ENCODE measurements at regions not wholly inside any gene's neighbourhood (a gene's known extent, or its start where the extent isn't known, plus 50 kb on each side); places are given as distances from the start of the nearest gene placed in this dataset.
A peak's percentile ranks its signal among the peaks of the same experiment; 100 is the strongest.

DNA sequence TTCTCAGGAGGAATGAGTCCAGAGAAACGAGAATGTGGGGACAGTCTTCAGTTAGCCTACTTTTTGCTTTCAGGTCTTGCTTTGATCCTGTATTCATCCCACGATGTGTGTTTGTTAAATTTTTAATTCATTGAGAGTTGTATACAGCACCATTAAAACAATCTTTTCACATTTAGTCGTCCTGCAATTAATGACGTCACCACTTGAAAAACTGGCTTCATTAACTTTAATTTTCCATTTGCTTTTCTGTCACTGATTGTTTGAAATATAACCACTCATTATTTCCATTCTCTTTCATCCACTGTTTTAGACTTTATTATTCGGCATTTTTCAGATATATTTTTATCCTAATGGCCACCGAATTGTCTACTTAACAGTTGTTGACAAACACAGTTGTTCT lies 146.9 kb downstream of the TFEC start:
- intact Hi-C loops (cut with DNase I): no loop called here
- DNase-seq: no peak

DNA sequence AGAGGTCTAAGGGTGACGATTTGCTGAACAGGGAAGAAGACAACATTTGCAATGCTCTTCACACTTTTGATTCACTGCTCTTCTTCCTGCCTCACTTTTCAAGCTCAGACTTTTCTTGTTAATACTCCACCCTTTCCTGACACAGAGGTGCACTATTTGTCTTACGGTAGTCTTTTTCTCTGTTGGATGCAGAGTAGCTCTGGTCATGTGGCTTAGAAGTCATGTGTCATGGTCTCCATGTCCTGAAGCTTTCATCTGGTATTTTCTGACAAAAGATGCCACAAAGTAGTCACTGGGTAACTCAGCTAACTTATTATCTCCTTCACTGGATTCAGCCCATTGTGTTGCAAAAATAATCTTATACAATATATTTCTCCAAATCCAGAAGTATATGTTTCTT lies 149.1 kb downstream of the TFEC start:
- no peak for DNase-seq
- intact Hi-C loops (cut with DNase I): no loop called here

DNA sequence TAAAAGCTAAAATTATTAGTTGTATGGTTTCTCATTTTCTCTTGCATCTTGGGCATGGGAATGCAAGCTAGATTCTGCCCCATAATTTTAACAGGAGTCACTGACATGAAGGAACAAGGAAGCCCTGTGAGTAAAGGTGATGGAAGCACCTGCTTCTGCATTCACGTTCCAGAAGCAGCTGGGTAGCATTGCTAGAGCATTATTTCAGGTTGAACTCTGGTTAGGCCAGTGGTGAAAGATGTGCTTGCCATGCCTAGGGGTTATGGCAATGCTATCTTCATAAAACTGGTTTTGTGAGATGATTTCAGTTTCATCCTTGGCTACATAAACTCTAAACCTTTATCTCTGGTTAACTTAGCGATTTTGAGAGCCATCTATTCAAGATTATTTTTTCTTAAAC lies 151.4 kb downstream of the TFEC start:
- intact Hi-C loops (cut with DNase I): no loop called here

DNA sequence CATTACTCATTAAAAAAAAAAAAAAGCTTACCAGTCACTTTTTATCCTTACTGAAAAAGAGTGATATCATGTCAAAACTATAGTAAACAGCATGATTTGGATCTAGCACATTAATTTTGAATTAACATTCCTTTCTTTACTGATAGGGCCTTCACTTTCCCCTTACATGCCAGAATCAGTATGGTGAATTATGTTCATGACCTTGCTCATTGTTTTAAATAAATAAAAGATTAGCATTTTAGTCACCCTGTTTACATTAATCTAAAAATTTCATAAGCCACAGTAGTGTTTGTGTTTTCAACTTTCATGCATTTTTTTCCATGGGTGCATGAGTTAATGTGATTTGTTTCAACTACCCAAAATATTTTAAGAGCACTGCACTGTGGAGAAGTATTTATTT lies 160.8 kb downstream of the TFEC start:
- DNase-seq: no peak
- intact Hi-C loops (cut with DNase I): no loop called here

More for the DNA sequence above, 151.4 kb downstream of the TFEC start:
- no peak for DNase-seq

DNA sequence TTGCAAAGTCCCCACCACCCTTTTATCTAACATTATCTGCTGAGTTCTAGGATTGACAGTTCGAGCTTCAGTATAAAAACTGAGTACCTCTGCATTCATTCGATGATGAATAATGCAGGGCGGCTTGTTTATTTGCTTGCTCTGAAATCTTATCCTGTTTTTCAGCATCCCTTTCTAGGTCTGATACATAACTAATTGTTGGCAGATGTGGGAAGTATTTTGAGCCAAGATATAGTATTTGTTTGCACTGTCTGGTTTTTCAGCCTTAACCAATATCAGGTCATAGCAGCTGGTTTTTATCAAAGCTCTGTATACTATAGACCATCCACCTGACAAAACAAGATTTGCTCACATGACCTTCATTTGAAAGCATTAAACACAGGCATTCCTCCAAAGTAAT lies 161.4 kb downstream of the TFEC start:
- DNase-seq: no peak
- intact Hi-C loops (cut with DNase I): no loop called here

DNA sequence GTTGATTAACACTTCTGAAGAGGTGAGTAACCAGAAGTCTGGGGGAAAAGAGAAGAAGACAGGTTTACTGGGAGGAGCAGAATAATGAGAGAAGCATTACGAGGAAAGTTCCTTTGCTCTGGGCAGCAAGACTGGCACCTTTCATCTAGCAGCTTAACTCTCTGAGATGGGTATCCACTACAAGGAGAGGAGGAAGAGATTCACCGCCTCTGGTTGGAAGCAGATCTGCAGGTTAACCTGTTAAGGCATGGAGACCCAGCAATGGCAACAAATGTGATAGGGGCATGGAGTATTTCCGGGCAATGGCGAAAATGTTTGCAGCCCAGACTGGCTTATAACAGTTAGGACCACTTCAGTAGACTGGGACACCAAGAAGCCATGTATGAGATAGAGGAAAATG lies 162.2 kb downstream of the TFEC start:
- no peak for DNase-seq
- intact Hi-C loops (cut with DNase I): no loop called here

DNA sequence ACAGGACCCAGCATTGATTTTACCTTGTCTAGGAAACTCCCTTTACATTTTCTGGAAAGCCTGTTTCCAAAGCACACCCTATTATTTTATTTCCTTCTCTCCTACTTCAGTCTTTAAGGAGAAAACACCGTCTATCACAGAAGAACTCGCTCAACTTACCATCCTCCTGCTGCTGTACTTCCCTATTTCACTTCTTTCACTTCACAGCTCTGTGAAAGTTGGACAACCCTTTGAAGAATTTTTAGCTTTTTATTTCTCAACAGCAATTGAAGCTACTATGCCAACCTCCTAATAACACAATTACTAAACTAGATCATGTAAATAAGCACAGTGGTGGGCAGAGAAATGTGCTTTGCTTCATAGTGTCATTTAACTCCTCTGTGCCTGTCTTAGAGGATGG lies 166.5 kb downstream of the TFEC start:
- intact Hi-C loops (cut with DNase I): no loop called here
- no peak for DNase-seq

DNA sequence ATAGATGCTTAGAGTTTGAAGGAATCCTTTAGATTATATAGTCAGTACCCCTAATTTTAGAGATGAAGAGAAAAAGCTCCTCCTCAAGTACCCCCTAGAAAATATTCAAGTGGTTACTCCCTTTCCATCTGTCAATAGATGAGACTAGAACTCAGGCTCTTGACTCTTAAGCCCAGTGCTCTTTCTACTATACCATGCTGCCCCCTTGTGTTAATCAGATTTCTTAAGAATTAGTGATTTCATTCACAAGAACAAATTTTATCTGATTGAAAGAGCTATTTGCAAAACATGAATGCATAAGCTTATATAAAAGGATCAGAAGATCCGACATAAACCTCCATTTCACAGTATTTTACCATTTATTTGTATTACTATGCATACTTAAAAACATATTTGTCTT lies 179.3 kb downstream of the TFEC start:
- DNase-seq: peak in 1 of 42 donors; percentile 12
- intact Hi-C loops (cut with DNase I): no loop called here

DNA sequence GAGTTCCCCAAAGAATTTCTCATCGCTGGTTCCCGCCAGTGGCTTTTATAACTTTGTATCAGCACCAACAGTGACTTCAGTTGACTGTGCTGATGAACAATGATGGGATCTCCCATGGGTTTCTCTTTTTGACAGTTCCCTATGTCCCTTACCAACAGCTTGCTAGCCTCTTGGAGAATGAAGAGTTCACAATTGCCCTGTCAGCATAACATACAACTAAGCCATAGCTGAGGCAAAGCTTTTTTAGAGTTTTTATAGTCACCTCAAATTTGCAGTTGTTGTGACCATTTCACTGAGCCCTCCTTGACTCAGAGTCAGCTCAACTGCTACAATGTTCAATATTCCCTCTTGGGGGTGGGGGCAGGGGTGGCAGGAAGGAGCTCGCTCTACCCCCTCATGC lies 179.8 kb downstream of the TFEC start:
- intact Hi-C loops (cut with DNase I): no loop called here
- no peak for DNase-seq

DNA sequence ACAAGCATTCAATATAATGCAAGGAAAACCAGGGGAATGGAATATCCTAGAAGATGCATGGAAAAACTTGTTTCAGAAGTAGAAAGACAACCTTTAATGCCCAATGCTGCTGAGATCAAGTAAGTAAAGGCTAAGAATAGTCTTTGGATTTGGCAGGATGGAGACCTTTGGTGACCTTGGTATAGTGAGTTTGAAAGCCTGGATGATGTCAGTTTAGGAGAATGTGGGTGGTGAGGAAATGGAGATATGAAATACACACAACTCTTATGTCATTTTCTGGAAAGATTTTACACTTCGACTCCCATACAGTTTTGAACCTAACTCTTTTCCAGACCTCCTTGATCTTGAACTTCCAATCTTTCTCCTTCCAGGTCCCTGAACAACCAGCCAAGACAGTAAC lies 185.7 kb downstream of the TFEC start:
- intact Hi-C loops (cut with DNase I): no loop called here
- DNase-seq: no peak

DNA sequence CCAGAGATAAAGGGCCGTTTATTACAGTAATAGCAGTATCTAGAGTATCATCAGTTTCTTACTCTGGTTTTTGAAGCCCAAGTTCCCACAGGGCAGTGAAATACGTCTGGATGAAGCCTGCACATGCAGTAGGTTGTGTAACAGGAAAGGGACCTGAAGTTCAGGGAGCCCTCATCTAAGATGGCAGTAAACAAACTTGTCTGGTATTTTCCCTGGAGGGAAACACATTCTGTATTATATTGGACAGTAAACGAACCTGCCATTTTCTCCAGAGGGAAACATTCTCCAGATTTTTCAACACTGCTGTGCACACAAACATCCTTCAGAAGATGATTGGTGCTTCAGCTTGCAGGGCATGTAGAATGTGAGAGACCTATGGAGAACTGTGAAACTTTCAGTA lies 189.9 kb downstream of the TFEC start:
- intact Hi-C loops (cut with DNase I): no loop called here

DNA sequence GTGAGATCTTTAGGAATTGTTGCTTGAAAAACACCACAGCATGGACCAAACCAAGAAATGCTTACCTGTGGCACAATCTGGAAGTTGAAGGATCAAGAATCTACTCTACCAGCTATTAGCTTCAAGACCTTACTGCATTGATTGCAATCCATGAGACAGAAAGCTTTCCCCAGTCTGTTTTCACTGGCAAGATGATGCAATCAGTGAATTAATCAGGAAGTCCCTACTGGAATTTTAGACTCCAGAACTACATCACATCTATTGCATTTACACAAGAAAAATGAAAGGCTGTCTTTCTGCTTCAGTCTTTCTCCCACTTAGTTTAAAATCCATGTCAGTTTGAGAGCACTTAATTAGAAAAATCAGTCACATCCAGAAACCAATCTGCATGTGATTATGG lies 191.7 kb downstream of the TFEC start:
- no peak for DNase-seq
- intact Hi-C loops (cut with DNase I): no loop called here

More for the DNA sequence above, 189.9 kb downstream of the TFEC start:
- no peak for DNase-seq

DNA sequence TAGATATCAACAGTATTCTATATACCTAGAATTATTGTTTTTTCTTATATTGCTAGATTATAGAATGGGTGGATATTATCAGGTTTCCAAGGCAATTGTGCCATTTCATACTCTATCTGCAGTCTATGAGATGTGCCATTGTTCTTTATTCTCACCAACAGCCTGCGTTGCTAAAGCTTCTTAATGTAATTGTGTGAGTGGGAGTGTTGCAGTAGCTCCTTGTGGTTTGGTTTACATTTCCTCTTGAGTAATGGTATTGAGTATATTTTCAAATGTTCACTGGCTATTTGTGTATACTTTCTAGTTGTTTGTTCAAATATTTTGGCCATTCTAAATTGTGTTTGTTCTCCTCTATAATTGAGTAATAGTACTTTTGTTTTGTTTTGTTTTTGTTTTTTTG lies 199.2 kb downstream of the TFEC start:
- DNase-seq: no peak
- intact Hi-C loops (cut with DNase I): no loop called here

DNA sequence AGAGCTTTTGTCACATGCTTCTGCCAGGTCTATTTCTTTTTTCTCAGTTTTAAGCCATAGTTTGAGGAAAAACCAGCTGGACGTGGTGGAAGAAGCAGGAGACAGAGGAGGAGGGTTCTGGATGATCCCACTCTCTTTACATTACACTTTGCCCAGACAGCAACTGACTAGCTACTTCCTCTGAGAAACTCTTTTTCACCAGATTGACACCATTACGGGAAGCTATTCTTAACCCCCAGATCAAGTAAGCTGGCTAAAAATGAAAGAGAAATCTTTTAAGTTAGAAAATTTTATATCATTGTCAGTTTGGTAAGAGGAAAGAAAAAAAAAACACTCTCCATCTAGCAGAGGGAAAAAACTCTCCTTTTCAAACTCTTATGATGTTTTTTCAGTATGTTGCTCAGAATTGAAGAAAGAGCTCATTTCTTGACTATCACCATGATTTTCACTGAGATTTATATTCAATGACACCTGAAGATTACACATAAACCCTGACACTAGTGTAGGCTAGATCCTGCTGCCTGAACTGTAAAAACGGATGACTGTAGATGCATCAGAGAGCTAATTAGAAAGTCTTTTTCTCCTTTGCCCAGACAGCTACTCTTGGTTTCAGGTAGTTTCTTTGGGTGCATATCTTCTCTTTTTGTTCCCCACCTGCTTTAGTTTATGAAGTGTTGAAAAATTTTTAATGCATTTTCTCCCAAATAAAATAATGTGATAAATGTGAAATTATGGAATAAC lies 203.1 kb downstream of the TFEC start:
- DNase-seq: no peak
- intact Hi-C loops (cut with DNase I): no loop called here

DNA sequence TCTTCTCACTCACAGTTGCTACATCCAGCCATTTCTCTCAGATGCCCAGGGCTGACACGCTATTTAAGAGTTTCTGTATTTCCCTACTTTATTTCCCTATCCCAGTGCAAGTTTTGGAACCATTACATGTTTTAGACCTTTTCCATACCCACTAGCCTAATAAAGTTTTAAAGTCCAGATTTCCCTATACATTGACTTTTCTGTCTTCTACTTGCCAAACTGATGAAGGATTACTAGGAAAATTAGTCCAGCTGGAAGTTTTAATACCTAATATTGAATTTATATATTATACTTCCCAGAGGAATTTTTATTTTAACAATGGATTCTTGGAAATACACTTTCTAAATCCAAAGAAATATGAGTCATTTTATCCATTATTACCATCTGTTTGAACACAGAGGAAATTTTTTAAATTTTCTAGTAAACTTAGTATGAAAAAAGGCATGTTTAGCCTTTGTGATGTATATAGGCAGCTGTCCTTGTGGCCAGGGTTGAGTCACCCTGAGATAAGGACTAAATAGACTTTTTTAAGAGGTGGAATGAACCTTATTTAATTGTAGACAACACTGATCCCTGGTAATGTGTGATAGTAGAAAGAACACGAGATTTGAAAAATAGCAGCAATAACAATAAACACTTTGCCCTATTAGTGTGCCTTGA lies 205.0 kb downstream of the TFEC start:
- intact Hi-C loops (cut with DNase I): no loop called here

DNA sequence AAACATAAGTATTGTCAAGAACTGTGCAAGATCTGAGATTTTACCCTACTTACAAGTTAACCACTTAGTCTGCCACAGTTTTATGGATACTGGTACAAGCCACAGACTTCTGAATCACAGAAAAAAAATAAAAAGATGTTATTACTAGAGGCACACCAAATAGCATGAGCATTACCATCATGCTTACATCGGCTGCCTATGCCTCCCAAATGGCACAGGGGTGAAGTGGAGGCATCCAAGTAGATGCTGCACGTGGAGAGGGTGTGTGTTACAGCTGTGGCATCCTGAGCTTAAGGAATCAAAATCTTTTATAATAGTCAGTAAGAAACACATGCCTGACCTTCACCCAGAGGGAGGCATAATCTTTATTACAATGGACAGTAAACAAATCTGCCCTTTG lies 207.8 kb downstream of the TFEC start:
- intact Hi-C loops (cut with DNase I): no loop called here
- DNase-seq: no peak

More for the DNA sequence above, 205.0 kb downstream of the TFEC start:
- no peak for DNase-seq

DNA sequence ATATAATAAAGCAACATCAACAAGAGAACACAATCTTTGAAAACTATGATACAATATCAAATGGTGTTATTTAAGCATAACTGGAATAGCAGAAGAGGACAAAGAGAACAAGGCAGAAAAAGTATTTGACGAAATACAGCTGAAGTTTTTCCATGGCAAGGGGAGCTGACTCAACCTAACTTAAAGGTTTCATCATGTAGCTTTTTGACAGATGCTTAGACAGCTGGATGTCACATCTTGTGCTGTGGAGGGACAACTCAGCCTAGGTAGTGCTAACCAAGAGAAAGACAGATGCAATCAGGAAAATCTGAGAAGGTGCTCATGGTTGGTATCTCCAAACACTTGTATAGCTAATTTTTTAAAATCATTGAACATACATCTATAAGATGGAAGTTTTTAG lies 208.2 kb downstream of the TFEC start:
- no peak for DNase-seq
- intact Hi-C loops (cut with DNase I): no loop called here

DNA sequence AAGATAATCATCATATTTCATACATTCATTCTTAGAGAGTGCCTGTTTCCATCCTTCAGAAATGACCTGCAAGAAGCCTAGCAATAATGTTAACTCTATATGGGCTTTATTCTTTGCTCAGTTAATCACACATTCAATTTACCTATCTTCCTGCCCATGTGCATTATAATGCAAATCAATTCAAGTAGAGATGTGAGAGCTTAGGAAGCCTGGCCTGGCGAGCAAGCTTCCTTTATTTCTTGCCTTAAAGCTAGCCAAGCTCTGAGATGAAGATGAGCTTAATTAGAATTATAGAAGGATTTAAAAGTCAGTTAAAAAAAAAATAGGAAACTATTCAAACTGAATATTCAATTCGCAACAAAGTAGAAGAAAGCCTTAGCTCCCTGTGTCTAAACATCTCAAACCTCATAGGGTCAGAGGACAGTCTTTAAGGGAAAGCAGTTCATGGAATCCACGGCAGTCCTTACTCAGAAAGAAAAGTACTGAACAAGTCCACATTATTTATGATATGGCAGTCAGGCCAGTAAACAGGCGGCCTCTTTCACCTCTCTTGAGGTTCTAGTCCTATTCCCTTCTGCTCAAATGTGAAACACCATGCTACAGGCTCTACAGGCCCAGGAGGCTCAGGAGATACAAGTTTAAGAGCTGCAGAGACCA lies 214.1 kb downstream of the TFEC start:
- intact Hi-C loops (cut with DNase I): no loop called here

DNA sequence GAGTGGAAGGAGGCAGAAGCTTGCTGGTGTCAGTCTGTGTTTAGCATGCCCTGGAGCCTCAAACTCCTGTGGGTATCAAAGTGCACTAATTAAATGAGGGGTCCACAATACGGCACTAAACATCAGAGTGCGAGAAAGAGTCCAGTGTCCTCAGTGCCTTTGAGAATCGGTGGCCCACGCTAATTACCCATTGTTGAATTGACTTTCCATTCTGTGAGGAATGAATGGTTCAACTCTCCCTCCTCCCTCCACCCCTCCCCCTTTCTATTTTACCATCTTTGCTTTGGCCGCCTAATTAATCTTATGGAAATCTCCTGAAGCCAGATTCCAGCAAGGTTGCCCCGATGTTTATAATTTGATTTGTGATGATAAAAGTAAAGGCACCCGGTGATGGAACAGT lies 217.8 kb downstream of the TFEC start:
- no peak for DNase-seq
- intact Hi-C loops (cut with DNase I): no loop called here

More for the DNA sequence above, 214.1 kb downstream of the TFEC start:
- DNase-seq: no peak

DNA sequence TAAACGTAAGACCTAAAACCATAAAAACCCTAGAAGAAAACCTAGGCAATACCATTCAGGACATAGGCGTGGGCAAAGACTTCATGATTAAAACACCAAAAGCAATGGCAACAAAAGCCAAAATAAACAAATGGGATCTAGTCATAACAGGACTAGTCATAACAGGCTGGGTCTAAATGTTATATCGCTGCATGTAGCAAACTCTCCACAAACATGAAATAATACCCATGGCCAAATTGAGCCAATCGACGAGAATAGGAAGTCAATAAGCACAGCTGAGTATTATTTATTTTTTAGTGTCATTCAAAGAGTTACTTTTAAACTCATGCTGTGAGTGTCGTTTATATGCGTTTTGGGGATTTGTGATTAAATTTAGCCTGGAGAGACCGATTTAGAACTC lies 225.1 kb downstream of the TFEC start:
- intact Hi-C loops (cut with DNase I): no loop called here
- no peak for DNase-seq

DNA sequence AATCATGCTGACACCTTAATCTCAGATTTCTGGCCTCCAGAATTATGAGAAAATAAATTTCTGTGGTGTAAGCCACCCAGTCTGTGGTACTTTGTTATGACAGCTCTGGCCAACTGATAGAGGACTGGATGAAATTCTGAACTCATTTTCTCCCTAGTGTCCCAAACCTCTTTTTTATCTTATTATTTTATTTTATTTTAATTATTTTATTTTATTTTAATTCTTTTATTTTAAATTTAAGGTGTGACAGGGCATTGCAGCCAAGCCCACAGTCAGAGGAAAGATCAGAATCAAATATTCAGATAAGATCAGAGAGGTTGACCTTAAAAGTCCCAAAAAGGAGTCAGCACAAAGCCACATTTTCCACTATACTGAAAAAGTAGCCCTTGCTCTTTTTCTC lies 228.1 kb downstream of the TFEC start:
- DNase-seq: no peak
- intact Hi-C loops (cut with DNase I): no loop called here
